HFF-Myc (cell line): ENCODE measurements at regions not wholly inside any gene's neighbourhood (a gene's known extent, or its start where the extent isn't known, plus 50 kb on each side); places are given as distances from the start of the nearest gene placed in this dataset.

ENCODE experiments used
- DNase-seq: peaks from one replicate; pipeline ENCODE4 v3.0.0-alpha.2; 2011; ENCODE audit warnings: low read depth; ENCODE audit errors: extremely low read depth
- H3K4me3 ChIP-seq: replicated peaks from 2 replicates; pipeline ENCODE4 v1.5.1; 2011; ENCODE audit warnings: low read depth, mild to moderate bottlenecking, control low read depth, low read length
- CTCF ChIP-seq: IDR thresholded peaks from 2 replicates; pipeline ENCODE4 v1.5.1; 2012; ENCODE audit warnings: mild to moderate bottlenecking, low read depth, low read length, control low read depth; ENCODE audit errors: missing control alignments

GRCh38 chr6:14644381-14644780 is 526.8 kb downstream of the CD83 start:
- TF ChIP-seq CTCF, result no peak
- no peak for DNase-seq
- no peak overlapping the region for H3K4me3 ChIP-seq

- DNase-seq, result no peak
- no peak for TF ChIP-seq CTCF
These were observed 527.6 kb downstream of the CD83 start for GRCh38 chr6:14645221-14645620.

GRCh38 chr6:14645841-14646240 is 528.3 kb downstream of the CD83 start:
- no peak for DNase-seq
- TF ChIP-seq CTCF, result no peak
- H3K4me3 ChIP-seq, result no peak overlapping the region

More at GRCh38 chr6:14645221-14645620, 527.6 kb downstream of the CD83 start:
- no peak overlapping the region for H3K4me3 ChIP-seq

GRCh38 chr6:14646371-14646770 is 528.8 kb downstream of the CD83 start:
- TF ChIP-seq CTCF, result no peak
- no peak for DNase-seq
- H3K4me3 ChIP-seq, result no peak overlapping the region

GRCh38 chr6:14647357-14647756 is 529.8 kb downstream of the CD83 start:
- DNase-seq, result no peak
- no peak overlapping the region for H3K4me3 ChIP-seq
- TF ChIP-seq CTCF, result no peak

- H3K4me3 ChIP-seq, result no peak overlapping the region
- no peak for DNase-seq
- no peak for TF ChIP-seq CTCF
These were observed 535.0 kb downstream of the CD83 start for GRCh38 chr6:14652536-14652935.

GRCh38 chr6:14655201-14656061 is 537.9 kb downstream of the CD83 start:
- no peak overlapping the region for H3K4me3 ChIP-seq
- no peak for DNase-seq
- TF ChIP-seq CTCF, result no peak
